Right ventricle myocardium superior (tissue), 1 donor: ENCODE measurements at regions not wholly inside any gene's neighbourhood (a gene's known extent, or its start where the extent isn't known, plus 50 kb on each side); places are given as distances from the start of the nearest gene placed in this dataset.

ENCODE experiments used
- ATAC-seq: fragments of 200-7000 bp; cut with Tn5 transposase; one replicate; pipeline ENCODE4 v1.9.1; 2020; ENCODE audit warnings: mild to moderate bottlenecking; ENCODE audit not compliant: poor library complexity
- DNase-seq: peaks from one replicate; pipeline ENCODE4 v3.0.0-alpha.2; 2020
- intact Hi-C: fragments of 100-400 bp; cut with DNase I; formaldehyde crosslinking; loops from one replicate; pipeline ENCODE4 v1.11.2; 2022
- donor health status: DM: no; HTN: yes; CAD: no; lungs with severe emphysema.

DNA sequence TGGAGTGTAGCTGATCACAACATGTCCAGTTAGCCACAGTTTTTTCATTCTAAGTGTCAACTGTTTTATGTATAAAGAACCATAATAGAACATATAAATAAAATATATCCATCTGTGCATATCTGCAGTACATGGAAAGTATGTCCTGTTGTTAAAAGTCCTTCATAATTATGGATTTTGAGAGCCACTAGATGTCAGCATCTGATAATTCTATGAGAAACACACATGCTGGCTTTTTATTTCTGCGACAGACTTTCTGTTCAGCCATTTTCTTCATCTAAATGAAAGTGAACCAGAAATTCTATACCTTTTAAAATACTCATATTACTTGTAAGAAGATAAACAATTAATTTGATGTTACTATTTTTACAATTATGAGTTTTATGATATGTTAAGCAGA is 251.5 kb downstream of the GPM6A start:
- DNase-seq (no peak), ATAC-seq (no peak)
- intact Hi-C loops: no loop called here

- intact Hi-C loops: no loop called here
- ATAC-seq (no peak), DNase-seq (no peak)
Observed at GRCh38 chr4:175561696-175562095, 250.4 kb downstream of the GPM6A start.

DNA sequence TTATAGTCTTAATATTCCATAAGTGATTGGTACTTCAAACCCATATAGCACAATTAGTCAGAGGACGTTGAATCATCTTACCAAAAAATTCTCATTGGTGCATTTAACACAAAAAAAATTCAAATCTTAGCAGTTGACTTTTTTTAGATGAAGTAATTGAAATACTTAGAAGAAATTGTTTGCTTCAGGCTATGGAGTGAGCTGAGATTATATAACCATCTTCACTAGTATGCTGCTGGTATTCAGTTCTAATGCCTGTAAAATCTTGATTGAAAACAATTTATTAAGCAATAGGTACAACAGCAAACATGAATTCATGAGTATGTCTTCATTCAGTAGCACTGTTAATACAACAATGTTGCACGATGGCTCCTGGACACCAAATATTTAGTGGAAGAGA is 250.0 kb downstream of the GPM6A start:
- ATAC-seq: no peak
- intact Hi-C loops: no loop called here

DNA sequence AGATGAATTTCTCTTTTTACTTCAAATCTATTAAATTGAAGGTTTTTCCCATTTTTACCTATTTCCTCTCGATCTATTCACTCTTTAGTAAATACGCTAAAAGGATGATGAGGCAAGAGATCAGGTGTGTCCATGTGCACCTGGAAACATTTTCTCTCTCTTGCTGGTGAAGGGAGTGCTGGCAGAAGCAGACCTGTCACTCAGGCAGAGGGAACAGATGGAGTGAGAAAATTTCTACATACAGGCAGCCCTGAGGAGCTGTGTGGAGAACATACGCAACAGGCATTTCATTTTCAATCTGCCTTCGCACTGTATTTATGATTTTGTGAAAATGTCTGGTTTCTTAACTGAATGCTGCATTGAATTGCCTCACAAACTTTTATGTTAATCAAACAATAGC is 249.5 kb downstream of the GPM6A start:
- ATAC-seq (no peak), DNase-seq (no peak)
- intact Hi-C loops: no loop called here

More for the DNA sequence above, 250.0 kb downstream of the GPM6A start:
- no peak for DNase-seq
